ENCODE measurements at regions not wholly inside any gene's neighbourhood (a gene's known extent, or its start where the extent isn't known, plus 50 kb on each side); places are given as distances from the start of the nearest gene placed in this dataset.

- no peak for TF ChIP-seq CTCF (IDR thresholded peaks at IDR 0.05; ENCODE audit: control extremely low read depth, extremely low read depth, low read depth, missing control alignments)
- ChIA-PET POLR2A (no interaction called here), CTCF (no interaction called here)
- no peak for DNase-seq (ENCODE audit: extremely low spot score)
Measured at GRCh38 chr16:86224629-86225028, 285.7 kb upstream of the FOXF1 start.

- no peak for TF ChIP-seq CTCF (IDR thresholded peaks at IDR 0.05; ENCODE audit: control extremely low read depth, extremely low read depth, low read depth, missing control alignments)
- ChIA-PET CTCF (no interaction called here), POLR2A (no interaction called here)
- no peak for DNase-seq (ENCODE audit: extremely low spot score)
Measured at GRCh38 chr16:86225905-86226371, 284.4 kb upstream of the FOXF1 start.

GRCh38 chr16:86227041-86227440, 283.3 kb upstream of the FOXF1 start:
- POLR2A ChIA-PET: no interaction called here
- TF ChIP-seq CTCF (IDR thresholded peaks at IDR 0.05; ENCODE audit: control extremely low read depth, extremely low read depth, low read depth, missing control alignments): no peak

GRCh38 chr16:86227801-86228200, 282.5 kb upstream of the FOXF1 start:
- POLR2A ChIA-PET: no interaction called here
- CTCF ChIA-PET: no interaction called here
- TF ChIP-seq CTCF (IDR thresholded peaks at IDR 0.05; ENCODE audit: control extremely low read depth, extremely low read depth, low read depth, missing control alignments): no peak
- no peak for DNase-seq (ENCODE audit: extremely low spot score)

More at GRCh38 chr16:86227041-86227440, 283.3 kb upstream of the FOXF1 start:
- DNase-seq (ENCODE audit: extremely low spot score): no peak
- CTCF ChIA-PET: no interaction called here

DNA sequence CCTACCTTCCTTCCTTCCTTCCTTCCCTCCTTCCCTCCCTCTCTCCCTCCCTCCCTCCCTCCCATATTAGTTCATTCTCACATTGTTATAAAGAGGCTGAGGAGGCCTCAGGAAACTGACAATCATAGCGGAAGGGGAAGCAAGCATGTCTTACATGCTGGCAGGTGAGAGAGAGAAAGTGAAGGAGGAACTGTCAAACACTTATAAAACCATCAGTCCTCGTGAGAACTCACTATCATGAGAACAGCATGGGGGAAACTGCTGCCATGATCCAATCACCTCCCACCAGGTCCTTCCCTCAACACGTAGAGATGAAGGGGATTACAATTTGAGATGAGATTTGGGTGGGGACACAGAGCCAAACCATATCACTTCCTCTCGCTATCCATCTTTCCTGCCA, 281.6 kb upstream of the FOXF1 start:
- TF ChIP-seq CTCF (IDR thresholded peaks at IDR 0.05; ENCODE audit: control extremely low read depth, extremely low read depth, low read depth, missing control alignments): no peak
- CTCF ChIA-PET: no interaction called here
- POLR2A ChIA-PET: no interaction called here
- DNase-seq (ENCODE audit: extremely low spot score): no peak

DNA sequence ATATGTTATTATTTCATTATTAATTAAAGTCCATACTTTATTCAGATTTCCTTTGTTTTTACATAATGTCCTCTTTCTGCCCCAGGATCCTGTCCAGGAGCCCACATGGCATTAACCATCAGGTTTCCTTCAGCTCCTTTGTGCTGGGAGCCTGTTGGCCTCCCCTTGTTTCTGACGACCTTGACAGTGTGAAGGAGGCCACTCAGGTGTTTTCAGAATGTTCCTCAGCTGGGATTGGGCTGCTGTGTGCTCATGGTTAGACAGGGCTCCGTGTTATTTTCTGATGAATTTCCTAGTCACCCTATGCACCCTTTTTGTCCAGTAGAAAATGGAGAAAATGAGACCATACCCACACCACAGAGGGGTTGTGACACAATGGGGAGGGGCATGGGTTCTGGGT, 281.0 kb upstream of the FOXF1 start:
- no peak for DNase-seq (ENCODE audit: extremely low spot score)
- no peak for TF ChIP-seq CTCF (IDR thresholded peaks at IDR 0.05; ENCODE audit: control extremely low read depth, extremely low read depth, low read depth, missing control alignments)
- POLR2A ChIA-PET: no interaction called here
- CTCF ChIA-PET: no interaction called here
